ENCODE measurements at regions not wholly inside any gene's neighbourhood (a gene's known extent, or its start where the extent isn't known, plus 50 kb on each side); places are given as distances from the start of the nearest gene placed in this dataset.

DNA sequence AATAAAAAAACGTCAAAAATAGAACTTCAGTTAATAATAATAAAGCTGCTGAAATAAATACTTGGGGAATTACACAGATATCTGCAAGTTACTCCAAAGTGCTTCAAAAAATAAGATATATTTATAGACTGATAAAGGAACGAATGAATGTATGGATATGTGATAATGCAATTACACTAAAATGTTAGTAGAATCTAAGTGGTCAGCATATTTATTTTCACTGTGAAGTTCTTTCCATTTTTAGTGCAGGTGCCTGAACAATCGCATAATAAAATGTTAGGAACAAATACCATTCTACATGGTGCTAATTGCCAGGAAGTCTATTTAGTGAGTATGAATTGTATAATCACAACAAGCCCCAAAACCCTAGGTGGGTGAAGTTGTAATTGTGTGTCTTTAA, 169.6 kb upstream of the RGPD4 start:
- TF ChIP-seq POLR2AphosphoS5 (IDR thresholded peaks at IDR 0.05; ENCODE audit: borderline replicate concordance, low read depth, low read length) = no peak
- TF ChIP-seq EZH2 (IDR thresholded peaks at IDR 0.05) = no peak
